Nephron progenitor cell (in vitro differentiated cells): ENCODE measurements at regions not wholly inside any gene's neighbourhood (a gene's known extent, or its start where the extent isn't known, plus 50 kb on each side); places are given as distances from the start of the nearest gene placed in this dataset.

Experiments
- DNase-seq: peaks from one replicate; pipeline ENCODE4 v3.0.0; 2021
- H3K27ac Mint-ChIP-seq: 2 replicates; pipeline ENCODE4 v1.8.0; 2021; ENCODE audit warnings: mild to moderate bottlenecking, moderate library complexity, mixed read lengths
- H3K27me3 Mint-ChIP-seq: 2 replicates; pipeline ENCODE4 v1.8.0; 2021; ENCODE audit warnings: mild to moderate bottlenecking, low read depth, mixed read lengths; ENCODE audit not compliant: poor library complexity
- H3K36me3 Mint-ChIP-seq: 2 replicates; pipeline ENCODE4 v1.8.0; 2021; ENCODE audit warnings: low read depth, mixed read lengths
- H3K4me1 Mint-ChIP-seq: 2 replicates; pipeline ENCODE4 v1.8.0; 2021; ENCODE audit warnings: mixed read lengths
- H3K4me3 Mint-ChIP-seq: 2 replicates; pipeline ENCODE4 v1.8.0; 2021; ENCODE audit warnings: mild to moderate bottlenecking, moderate library complexity, mixed read lengths
- H3K9me3 Mint-ChIP-seq: 2 replicates; pipeline ENCODE4 v1.8.0; 2021; ENCODE audit warnings: mild to moderate bottlenecking, moderate library complexity, mixed read lengths
- TF ChIP-seq, protein P1 (sequence below): fragments of 200-600 bp; sonication (generic); IDR thresholded peaks from 2 replicates; pipeline ENCODE4 v1.5.0; 2021; ENCODE audit warnings: antibody characterized with exemption

DNA sequence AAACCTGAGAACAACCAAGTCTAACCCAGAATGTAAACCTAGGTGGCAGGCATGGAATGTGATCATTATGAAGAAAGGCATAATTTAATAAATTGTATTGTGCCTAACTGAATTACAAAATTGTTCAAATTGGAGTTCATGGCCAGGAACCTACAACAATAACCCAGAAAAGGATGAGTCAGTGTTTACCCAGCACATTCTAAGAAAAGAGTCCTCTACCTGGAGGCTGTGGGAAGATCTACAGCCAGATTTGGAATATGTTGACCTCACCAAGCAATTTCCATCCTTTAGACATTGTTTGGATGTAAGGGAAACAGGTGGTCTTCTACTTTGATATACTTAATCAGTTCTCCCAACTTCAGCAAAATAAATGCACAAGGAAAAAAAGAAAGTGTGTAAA lies 152.2 kb downstream of the TMEM161B start:
- Mint-ChIP-seq H3K4me3 (no peak overlapping the region), H3K4me1 (no peaks in the 10 kb centered on the region), H3K36me3 (no peaks in the 10 kb centered on the region), H3K9me3 (peaks cover 12% of the 10 kb centered on the region), H3K27me3 (no peaks in the 10 kb centered on the region), H3K27ac (no peak overlapping the region)
- TF ChIP-seq, protein P1, sequence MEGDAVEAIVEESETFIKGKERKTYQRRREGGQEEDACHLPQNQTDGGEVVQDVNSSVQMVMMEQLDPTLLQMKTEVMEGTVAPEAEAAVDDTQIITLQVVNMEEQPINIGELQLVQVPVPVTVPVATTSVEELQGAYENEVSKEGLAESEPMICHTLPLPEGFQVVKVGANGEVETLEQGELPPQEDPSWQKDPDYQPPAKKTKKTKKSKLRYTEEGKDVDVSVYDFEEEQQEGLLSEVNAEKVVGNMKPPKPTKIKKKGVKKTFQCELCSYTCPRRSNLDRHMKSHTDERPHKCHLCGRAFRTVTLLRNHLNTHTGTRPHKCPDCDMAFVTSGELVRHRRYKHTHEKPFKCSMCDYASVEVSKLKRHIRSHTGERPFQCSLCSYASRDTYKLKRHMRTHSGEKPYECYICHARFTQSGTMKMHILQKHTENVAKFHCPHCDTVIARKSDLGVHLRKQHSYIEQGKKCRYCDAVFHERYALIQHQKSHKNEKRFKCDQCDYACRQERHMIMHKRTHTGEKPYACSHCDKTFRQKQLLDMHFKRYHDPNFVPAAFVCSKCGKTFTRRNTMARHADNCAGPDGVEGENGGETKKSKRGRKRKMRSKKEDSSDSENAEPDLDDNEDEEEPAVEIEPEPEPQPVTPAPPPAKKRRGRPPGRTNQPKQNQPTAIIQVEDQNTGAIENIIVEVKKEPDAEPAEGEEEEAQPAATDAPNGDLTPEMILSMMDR = no peak
- DNase-seq = no peak

DNA sequence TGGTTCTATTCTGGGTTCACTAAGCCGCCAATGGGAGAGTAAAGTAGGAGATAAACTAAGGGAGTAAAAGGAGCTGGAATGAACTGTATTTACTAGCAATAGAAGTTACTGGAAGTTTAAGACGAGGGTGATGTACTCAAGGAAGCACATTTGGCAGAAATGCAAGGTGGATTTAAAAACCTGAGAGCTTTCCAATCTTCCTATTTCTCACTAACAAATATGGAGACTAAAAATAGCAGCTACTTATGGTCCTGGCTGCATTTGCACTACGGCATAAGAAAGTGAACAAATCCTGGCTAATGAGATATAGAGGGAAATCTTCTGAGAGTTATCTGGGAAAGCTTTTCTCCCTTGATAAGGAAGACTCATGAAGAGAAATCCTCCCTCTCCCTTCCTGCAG lies 153.4 kb downstream of the TMEM161B start:
- DNase-seq = no peak
- Mint-ChIP-seq H3K4me1 (no peaks in the 10 kb centered on the region), H3K27ac (no peak overlapping the region), H3K4me3 (no peak overlapping the region), H3K9me3 (peaks cover 6% of the 10 kb centered on the region), H3K36me3 (no peaks in the 10 kb centered on the region), H3K27me3 (peaks cover 2% of the 10 kb centered on the region)
- TF ChIP-seq, protein P1 = no peak

DNA sequence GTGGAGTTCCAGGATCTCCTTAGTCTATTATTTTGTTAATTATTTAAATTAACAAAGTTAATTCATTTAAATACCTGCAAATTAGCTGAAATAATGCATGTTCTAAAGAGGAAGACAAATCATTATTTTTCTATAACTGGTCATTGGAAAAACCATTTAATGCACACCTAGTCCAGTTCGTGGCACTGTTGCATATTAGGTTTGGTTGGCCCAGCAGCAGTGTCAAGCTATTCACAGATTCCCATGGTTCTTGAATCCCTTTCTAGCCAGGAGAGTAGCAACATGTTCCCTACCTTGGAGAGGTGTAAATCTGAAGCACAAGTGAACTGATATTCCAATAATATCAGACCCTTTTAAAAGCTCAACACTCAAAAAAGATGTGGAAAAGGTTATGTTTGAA lies 155.2 kb downstream of the TMEM161B start:
- Mint-ChIP-seq H3K4me3 (no peak overlapping the region), H3K4me1 (no peaks in the 10 kb centered on the region), H3K9me3 (peaks cover 6% of the 10 kb centered on the region), H3K27ac (no peak overlapping the region), H3K36me3 (no peaks in the 10 kb centered on the region), H3K27me3 (peaks cover 2% of the 10 kb centered on the region)
- no peak for DNase-seq
- TF ChIP-seq, protein P1 = no peak

DNA sequence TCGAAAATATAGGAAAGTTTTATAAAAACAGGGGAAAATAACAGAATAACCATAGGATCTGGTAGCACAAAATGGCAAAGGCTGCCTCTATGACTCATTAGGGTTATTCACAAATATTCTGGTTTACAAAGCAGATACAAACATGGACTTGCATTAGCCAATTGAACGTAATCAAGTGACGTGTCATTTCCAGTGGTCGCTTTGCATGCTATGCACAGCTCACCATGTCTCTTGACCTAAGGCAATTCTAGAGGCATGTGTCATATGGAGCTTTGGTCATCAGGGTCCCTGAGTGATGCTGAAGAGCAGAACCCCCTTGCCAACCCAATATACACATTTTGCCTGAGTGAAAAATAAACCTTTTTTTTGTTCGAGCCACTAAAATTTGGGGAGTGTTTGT lies 158.8 kb downstream of the TMEM161B start:
- Mint-ChIP-seq H3K27ac (no peak overlapping the region), H3K36me3 (no peaks in the 10 kb centered on the region), H3K27me3 (peaks cover 2% of the 10 kb centered on the region), H3K9me3 (peaks cover 3% of the 10 kb centered on the region), H3K4me3 (no peak overlapping the region), H3K4me1 (no peaks in the 10 kb centered on the region)
- no peak for DNase-seq
- TF ChIP-seq, protein P1 = no peak

DNA sequence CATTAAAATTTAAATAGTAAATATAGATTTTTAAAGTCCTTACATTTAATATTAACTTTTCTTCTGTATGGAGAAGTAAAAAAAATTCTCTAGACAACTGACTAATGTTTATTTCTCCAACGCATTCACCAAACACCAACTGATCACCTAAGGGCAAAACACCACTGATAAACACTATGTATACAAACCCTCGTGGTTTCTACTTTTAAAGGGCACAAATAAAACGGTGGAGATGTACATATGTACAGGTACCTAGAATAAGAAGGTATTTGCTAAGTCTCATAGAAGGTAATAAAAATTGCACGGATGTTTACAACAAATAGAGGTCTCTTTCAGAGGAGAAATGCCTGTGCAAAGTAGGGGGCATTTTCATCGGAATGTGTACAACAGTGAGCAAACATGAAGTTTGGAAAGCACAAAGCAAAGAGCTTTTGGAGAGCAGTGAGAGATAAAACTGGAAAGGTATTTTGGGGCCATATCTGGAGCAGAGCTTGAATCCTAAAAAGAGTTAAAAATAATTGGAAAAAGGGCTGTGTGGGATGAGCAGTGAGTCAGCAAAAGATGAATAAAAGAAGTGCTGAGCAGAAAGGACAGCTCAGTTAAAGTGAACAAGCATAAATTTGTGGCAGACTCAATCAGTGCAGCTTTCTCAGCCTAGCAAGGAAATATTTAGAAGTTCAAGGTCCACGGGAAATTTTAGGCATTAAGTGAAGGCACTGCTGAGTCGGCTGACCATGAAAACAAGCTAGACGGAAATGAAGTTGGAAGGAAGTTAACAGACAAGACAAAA lies 160.0 kb downstream of the TMEM161B start:
- DNase-seq = no peak
- no peaks in the 10 kb centered on the region for H3K36me3 Mint-ChIP-seq
- TF ChIP-seq, protein P1 = no peak
- H3K4me3 Mint-ChIP-seq = no peak overlapping the region
- peaks cover 3% of the 10 kb centered on the region for H3K9me3 Mint-ChIP-seq
- H3K4me1 Mint-ChIP-seq = no peaks in the 10 kb centered on the region
- H3K27me3 Mint-ChIP-seq = peaks cover 2% of the 10 kb centered on the region
- H3K27ac Mint-ChIP-seq = no peak overlapping the region

DNA sequence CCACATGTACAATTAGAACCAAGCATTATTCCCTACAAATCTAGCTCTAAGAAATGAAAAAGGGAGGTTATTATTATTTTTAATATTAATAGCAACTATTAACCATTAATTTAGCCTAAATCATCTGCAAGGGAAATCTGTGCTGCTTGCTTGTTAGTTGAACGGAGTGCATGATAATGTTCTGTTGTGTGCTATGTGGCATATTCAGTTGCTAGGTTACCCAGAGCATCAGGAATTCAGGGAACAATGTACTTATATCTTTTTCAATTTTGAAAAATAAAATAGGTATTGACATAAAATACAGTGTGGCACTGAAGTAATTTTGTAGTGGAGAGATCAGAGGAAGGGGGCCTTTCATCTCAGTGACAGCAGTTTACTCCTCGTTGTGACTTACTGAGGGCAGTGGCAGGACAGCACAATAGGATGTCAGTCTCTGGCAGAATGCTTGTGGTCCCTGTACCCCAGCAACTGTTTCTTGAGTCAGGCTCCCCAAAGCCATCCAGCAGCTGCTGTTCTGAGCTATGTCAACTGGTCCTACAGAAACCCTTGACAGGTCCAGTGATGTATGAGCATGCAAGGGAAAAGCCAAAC lies 173.6 kb downstream of the TMEM161B start:
- Mint-ChIP-seq H3K36me3 (no peaks in the 10 kb centered on the region), H3K4me1 (peaks cover 32% of the 10 kb centered on the region), H3K27me3 (no peaks in the 10 kb centered on the region), H3K4me3 (no peak overlapping the region), H3K9me3 (no peaks in the 10 kb centered on the region), H3K27ac (no peak overlapping the region)
- no peak for DNase-seq
- TF ChIP-seq, protein P1 = no peak
